ENCODE measurements at regions not wholly inside any gene's neighbourhood (a gene's known extent, or its start where the extent isn't known, plus 50 kb on each side); places are given as distances from the start of the nearest gene placed in this dataset.

DNA sequence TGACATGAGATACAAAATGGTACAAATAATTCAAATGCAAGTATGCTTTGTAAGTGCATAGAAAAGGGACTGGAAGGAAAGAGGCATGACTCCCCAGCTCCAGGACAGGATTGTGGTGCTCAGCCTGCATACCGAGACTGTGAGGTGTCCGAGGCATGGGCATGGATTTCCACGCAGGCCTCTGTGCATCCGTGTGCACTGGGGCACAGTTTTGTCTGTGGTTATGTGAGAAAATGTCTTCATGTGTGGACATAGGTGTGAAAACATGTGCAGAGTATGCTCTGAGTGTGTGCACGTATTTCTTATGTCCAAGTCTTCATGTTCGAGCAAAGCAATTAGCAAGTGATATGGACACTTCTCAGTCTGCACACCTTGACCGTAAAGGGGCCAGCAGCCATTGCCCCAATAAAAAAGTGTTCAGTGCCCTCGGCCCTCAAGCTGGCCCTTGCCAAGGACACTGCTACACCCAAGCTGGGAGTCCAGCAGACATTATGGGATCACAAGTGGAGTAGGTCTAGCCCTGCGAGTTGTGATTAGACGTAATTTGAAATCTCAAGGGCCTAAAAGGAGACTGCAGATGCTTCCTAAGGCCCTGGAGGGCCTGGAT lies 120.7 kb downstream of the CYP26B1 start:
- FAIRE-seq (no peak), DNase-seq (ENCODE audit: low read depth, low spot score) (no peak), ATAC-seq (no peak)
- TF ChIP-seq NR2C1 (IDR thresholded peaks at IDR 0.05), result no peak
- TF ChIP-seq, protein P1, sequence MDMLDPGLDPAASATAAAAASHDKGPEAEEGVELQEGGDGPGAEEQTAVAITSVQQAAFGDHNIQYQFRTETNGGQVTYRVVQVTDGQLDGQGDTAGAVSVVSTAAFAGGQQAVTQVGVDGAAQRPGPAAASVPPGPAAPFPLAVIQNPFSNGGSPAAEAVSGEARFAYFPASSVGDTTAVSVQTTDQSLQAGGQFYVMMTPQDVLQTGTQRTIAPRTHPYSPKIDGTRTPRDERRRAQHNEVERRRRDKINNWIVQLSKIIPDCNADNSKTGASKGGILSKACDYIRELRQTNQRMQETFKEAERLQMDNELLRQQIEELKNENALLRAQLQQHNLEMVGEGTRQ (IDR thresholded peaks at IDR 0.05; ENCODE audit: borderline replicate concordance, low read depth, low read length), result no peak
- TF ChIP-seq GATAD2B (conservative IDR thresholded peaks at IDR 0.05; ENCODE audit: low read depth), result no peak
- no peak for TF ChIP-seq YY1 (IDR thresholded peaks at IDR 0.05; ENCODE audit: low read depth, low read length)
- no peak for TF ChIP-seq HDAC2 (IDR thresholded peaks at IDR 0.05)
- no peak for TF ChIP-seq NFYA (IDR thresholded peaks at IDR 0.05; ENCODE audit: borderline replicate concordance, low read depth, low read length)
- no peak for TF ChIP-seq PAX5 (IDR thresholded peaks at IDR 0.05; ENCODE audit: borderline replicate concordance, low read depth, low read length)
- Histone ChIP-seq H3K79me2 (ENCODE audit: control insufficient read depth, insufficient read depth, low read length) (no peaks in the 10 kb centered on the region), H2AFZ (ENCODE audit: control insufficient read depth, low read depth, low read length) (no peak overlapping the region), H3K9ac (ENCODE audit: control insufficient read depth, insufficient read depth, low read length) (no peak overlapping the region), H3K4me3 (no peak overlapping the region), H3K4me1 (ENCODE audit: control insufficient read depth, insufficient read depth, low read length) (no peaks in the 10 kb centered on the region), H3K4me2 (ENCODE audit: control insufficient read depth, insufficient read depth) (no peak overlapping the region), H3K9me3 (replicated peaks; ENCODE audit: control insufficient read depth, insufficient read depth, low read length) (no peaks in the 10 kb centered on the region), H4K20me1 (ENCODE audit: control insufficient read depth, insufficient read depth) (no peaks in the 10 kb centered on the region), H3K27ac (ENCODE audit: control insufficient read depth, insufficient read depth) (no peak overlapping the region), H3K36me3 (ENCODE audit: control insufficient read depth in 2 of 2, insufficient read depth in 2 of 2, low read length in 1 of 2) (no peaks in the 10 kb centered on the region), H3K27me3 (replicated peaks in 1 of 2; ENCODE audit: control insufficient read depth in 2 of 2, insufficient read depth in 2 of 2, low read length in 1 of 2) (no peaks in the 10 kb centered on the region; a peak in 1 of 4 replicates)
- SMC1A ChIA-PET (ENCODE audit: uncharacterized antibody, unreplicated experiment), result no interaction called here
- 24% methylated on average over 10 of the region's 10 CpGs for WGBS (ENCODE audit: insufficient coverage, insufficient replicate concordance, low lambda C conversion rate, missing lambda C conversion rate)
- intact Hi-C loops (cut with micrococcal nuclease; ENCODE audit: unreplicated experiment) (no loop called here), in situ Hi-C loops (cut with MboI) (no loop called here)
- RAD21 ChIA-PET (ENCODE audit: unreplicated experiment), result no interaction called here
- POLR2A ChIA-PET, result no interaction called here
- BruUV-seq (replicated peaks), result no TSS peak
- CTCF ChIA-PET, result no interaction called here

Measured in GM12878 (cell line).